IMR-90 (cell line): ENCODE measurements at regions not wholly inside any gene's neighbourhood (a gene's known extent, or its start where the extent isn't known, plus 50 kb on each side); places are given as distances from the start of the nearest gene placed in this dataset.

Experiments used
- ATAC-seq: fragments of 200-7000 bp; cut with Tn5 transposase; 2 replicates; pipeline ENCODE4 v1.9.1; 2020; ENCODE audit warnings: low read depth, mild to moderate bottlenecking, moderate library complexity
- BruUV-seq: library from RNA; stranded (reverse); fragments of 400-500 nt; replicated peaks from 2 replicates; lab custom pipeline; 2021; lab: Mats Ljungman, UMichigan
- CTCF ChIA-PET: fragments of 300-600 bp; formaldehyde crosslinking; extraction: SDS; loops from one replicate; lab custom pipeline; 2021; ENCODE audit warnings: antibody characterized with exemption; lab: Yijun Ruan, JAX
- POLR2A ChIA-PET: fragments of 300-600 bp; sonication (Branson Sonifier 250); formaldehyde crosslinking; loops from one replicate; lab custom pipeline; 2022; ENCODE audit warnings: antibody characterized with exemption; ENCODE audit not compliant: unreplicated experiment; lab: Charles Lee
- DNase-seq: peaks from one replicate; pipeline ENCODE4 v3.0.0; 2013
- H2AFZ ChIP-seq: replicated peaks from 2 replicates; pipeline ENCODE3; 2013; ENCODE audit warnings: low read length, mild to moderate bottlenecking; ENCODE audit not compliant: poor library complexity
- H2AK5ac ChIP-seq: 2 replicates; pipeline ENCODE4 v1.6.1; 2013; ENCODE audit warnings: low read depth, low read length, inconsistent platforms
- H2AK9ac ChIP-seq: replicated peaks from 2 replicates; pipeline ENCODE3; 2013; ENCODE audit warnings: mild to moderate bottlenecking, low read depth, low read length, moderate library complexity; ENCODE audit not compliant: poor library complexity
- H2BK120ac ChIP-seq: 2 replicates; pipeline ENCODE4 v1.6.1; 2013; ENCODE audit warnings: low read depth, low read length, inconsistent platforms
- H2BK15ac ChIP-seq: 3 replicates; pipeline ENCODE4 v1.6.1; 2013; ENCODE audit warnings: low read depth, low read length, inconsistent platforms
- H2BK20ac ChIP-seq: 2 replicates; pipeline ENCODE4 v1.6.1; 2013; ENCODE audit warnings: low read depth, mild to moderate bottlenecking, inconsistent platforms, low read length, moderate library complexity
- H2BK5ac ChIP-seq: 2 replicates; pipeline ENCODE4 v1.6.1; 2013; ENCODE audit warnings: mild to moderate bottlenecking, low read depth, low read length, inconsistent platforms; ENCODE audit not compliant: poor library complexity, severe bottlenecking
- H3K14ac ChIP-seq: replicated peaks from 2 replicates; pipeline ENCODE4 v1.6.1; 2013; ENCODE audit warnings: low read depth, low read length, inconsistent platforms
- H3K18ac ChIP-seq: 2 replicates; pipeline ENCODE4 v1.6.1; 2013; ENCODE audit warnings: low read depth, low read length, control low read depth
- H3K23ac ChIP-seq: 2 replicates; pipeline ENCODE4 v1.6.1; 2013; ENCODE audit warnings: low read depth, low read length, inconsistent platforms
- H3K27ac ChIP-seq: 2 replicates; pipeline ENCODE4 v1.5.1; 2013; ENCODE audit warnings: mild to moderate bottlenecking, control low read depth, low read length; ENCODE audit not compliant: insufficient read depth
- H3K27me3 ChIP-seq: 2 replicates; pipeline ENCODE4 v1.6.1; 2013; ENCODE audit warnings: low read length; ENCODE audit not compliant: control insufficient read depth, insufficient read depth
- H3K36me3 ChIP-seq: 2 replicates; pipeline ENCODE4 v1.6.1; 2013; ENCODE audit warnings: low read length, mixed read lengths; ENCODE audit not compliant: control insufficient read depth, insufficient read depth
- H3K4ac ChIP-seq: 2 replicates; pipeline ENCODE4 v1.6.1; 2013; ENCODE audit warnings: low read depth, low read length, inconsistent platforms
- H3K4me1 ChIP-seq: 2 replicates; pipeline ENCODE4 v1.6.1; 2013; ENCODE audit warnings: low read length, mixed read lengths; ENCODE audit not compliant: control insufficient read depth, insufficient read depth
- H3K4me2 ChIP-seq: 2 replicates; pipeline ENCODE4 v1.6.1; 2013; ENCODE audit warnings: low read depth, mild to moderate bottlenecking, control low read depth, low read length, moderate library complexity
- H3K4me3 ChIP-seq: 2 replicates; pipeline ENCODE4 v1.5.1; 2013; ENCODE audit warnings: low read depth, mild to moderate bottlenecking, control low read depth, low read length, moderate library complexity; ENCODE audit not compliant: insufficient read depth
- H3K56ac ChIP-seq: 2 replicates; pipeline ENCODE4 v1.6.1; 2013; ENCODE audit warnings: low read length, inconsistent platforms; ENCODE audit not compliant: insufficient read depth; ENCODE audit errors: extremely low read depth
- H3K79me1 ChIP-seq, 2 experiments: 2 replicates each; pipeline ENCODE4 v1.6.1; 2013; ENCODE audit warnings: low read length in 2 of 2, inconsistent platforms in 1 of 2, low read depth in 1 of 2
- H3K9ac ChIP-seq: 2 replicates; pipeline ENCODE4 v1.6.1; 2013; ENCODE audit warnings: low read depth, low read length, control low read depth
- H3K9me1 ChIP-seq: 2 replicates; pipeline ENCODE4 v1.6.1; 2013; ENCODE audit warnings: low read length, inconsistent platforms; ENCODE audit not compliant: insufficient read depth
- H3K9me3 ChIP-seq: 2 replicates; pipeline ENCODE4 v1.6.1; 2013; ENCODE audit warnings: low read length; ENCODE audit not compliant: control insufficient read depth, insufficient read depth
- H4K20me1 ChIP-seq: 2 replicates; pipeline ENCODE4 v1.6.1; 2013; ENCODE audit warnings: low read length, inconsistent platforms; ENCODE audit not compliant: insufficient read depth
- H4K5ac ChIP-seq: 2 replicates; pipeline ENCODE4 v1.6.1; 2013; ENCODE audit warnings: mild to moderate bottlenecking, low read depth, low read length, control low read depth
- H4K8ac ChIP-seq, 2 experiments: 2 replicates each; pipeline ENCODE4 v1.6.1; 2013; ENCODE audit warnings: low read depth in 2 of 2, low read length in 2 of 2, control low read depth in 1 of 2, inconsistent platforms in 1 of 2
- H4K91ac ChIP-seq: 2 replicates; pipeline ENCODE4 v1.6.1; 2013; ENCODE audit warnings: low read depth, low read length, inconsistent platforms; ENCODE audit not compliant: insufficient read depth
- BHLHE40 ChIP-seq: fragments of 150-350 bp; IDR thresholded peaks from 2 replicates; pipeline ENCODE4 v1.6.1; 2016; ENCODE audit warnings: mild to moderate bottlenecking, low read depth, low read length
- CHD1 ChIP-seq: IDR thresholded peaks from 2 replicates; pipeline ENCODE4 v1.6.1; 2012; ENCODE audit warnings: low read depth, low read length, improper control_type of control experiment
- MAZ ChIP-seq: IDR thresholded peaks from 2 replicates; pipeline ENCODE4 v1.6.1; 2012; ENCODE audit warnings: low read depth, mild to moderate bottlenecking, low read length, improper control_type of control experiment, moderate library complexity, borderline replicate concordance
- POLR2A ChIP-seq: IDR thresholded peaks from 2 replicates; pipeline ENCODE4 v1.6.1; 2012; ENCODE audit warnings: mild to moderate bottlenecking, low read depth, low read length
- RCOR1 ChIP-seq: IDR thresholded peaks from 2 replicates; pipeline ENCODE4 v1.6.1; 2012; ENCODE audit warnings: mild to moderate bottlenecking, low read length, improper control_type of control experiment; ENCODE audit not compliant: insufficient replicate concordance
- SMC3 ChIP-seq: fragments of 150-350 bp; IDR thresholded peaks from 2 replicates; pipeline ENCODE4 v1.6.1; 2016; ENCODE audit warnings: low read depth, mild to moderate bottlenecking, antibody characterized with exemption, low read length, moderate library complexity
- USF2 ChIP-seq: fragments of 150-350 bp; IDR thresholded peaks from 2 replicates; pipeline ENCODE4 v1.6.1; 2017; ENCODE audit warnings: mild to moderate bottlenecking, antibody characterized with exemption, low read length, low read depth
- WGBS, 2 experiments: methylation state at CpG; one replicate each; pipeline versions ENCODE4 v1.1.5 to v1.1.7; 2013; ENCODE audit warnings: missing lambda C conversion rate in 2 of 2; ENCODE audit not compliant: insufficient read length in 1 of 2; ENCODE audit errors: extremely low coverage in 2 of 2; 5-methylcytosine and 5-hydroxymethylcytosine counted together
- dilution Hi-C: fragments of 300-500 bp; cut with HindIII; formaldehyde crosslinking; loops from one replicate; pipeline ENCODE4 v1.14.3; 2018; ENCODE audit warnings: low sequenced_read_pairs; ENCODE audit not compliant: unreplicated experiment
- in situ Hi-C: fragments of 300-500 bp; cut with MboI; formaldehyde crosslinking; loops from 3 replicates; pipeline ENCODE4 v1.14.3; 2019; ENCODE audit warnings: low sequenced_read_pairs, inconsistent platforms, mixed read lengths
- intact Hi-C: fragments of 100-400 bp; cut with micrococcal nuclease; formaldehyde crosslinking; loops from 2 replicates; pipeline ENCODE4 v1.10.0; 2022

GRCh38 chrX:42415636-42416035 is 362.3 kb downstream of the PPP1R2C start:
- Histone ChIP-seq H3K27me3 (no peaks in the 10 kb centered on the region), H4K5ac (no peak overlapping the region), H3K4me2 (no peak overlapping the region), H2BK5ac (no peak overlapping the region), H3K4me1 (no peaks in the 10 kb centered on the region), H4K8ac (no peak overlapping the region), H2AK5ac (no peak overlapping the region), H3K27ac (no peak overlapping the region), H4K91ac (no peak overlapping the region), H3K9ac (no peak overlapping the region), H3K4me3 (no peak overlapping the region), H2BK120ac (no peak overlapping the region), H2AK9ac (no peak overlapping the region), H2AFZ (no peak overlapping the region), H3K36me3 (no peaks in the 10 kb centered on the region), H3K9me1 (no peaks in the 10 kb centered on the region), H2BK20ac (no peak overlapping the region), H4K20me1 (no peaks in the 10 kb centered on the region), H3K4ac (no peak overlapping the region), H3K79me1 (no peaks in the 10 kb centered on the region), H2BK15ac (no peak overlapping the region), H3K56ac (no peak overlapping the region), H3K18ac (no peak overlapping the region), H3K14ac (no peak overlapping the region), H3K9me3 (no peaks in the 10 kb centered on the region), H3K23ac (no peak overlapping the region)
- DNase-seq, result no peak
- ChIA-PET POLR2A (no interaction called here), CTCF (no interaction called here)
- dilution Hi-C loops (no loop called here), in situ Hi-C loops (no loop called here), intact Hi-C loops (no loop called here)
- no TSS peak for BruUV-seq
- 28% methylated on average over 2 of the region's 2 CpGs; no CpG with 5 or more reads in 1 of the 2 experiments for WGBS, 2 experiments
- ATAC-seq, result no peak
- TF ChIP-seq MAZ, result no peak
- TF ChIP-seq SMC3, result no peak
- no peak for TF ChIP-seq USF2
- no peak for TF ChIP-seq CHD1
- no peak for TF ChIP-seq RCOR1
- no peak for TF ChIP-seq POLR2A
- TF ChIP-seq BHLHE40, result no peak
